ENCODE measurements at regions not wholly inside any gene's neighbourhood (a gene's known extent, or its start where the extent isn't known, plus 50 kb on each side); places are given as distances from the start of the nearest gene placed in this dataset.
A peak's percentile ranks its signal among the peaks of the same experiment; 100 is the strongest.

DNA sequence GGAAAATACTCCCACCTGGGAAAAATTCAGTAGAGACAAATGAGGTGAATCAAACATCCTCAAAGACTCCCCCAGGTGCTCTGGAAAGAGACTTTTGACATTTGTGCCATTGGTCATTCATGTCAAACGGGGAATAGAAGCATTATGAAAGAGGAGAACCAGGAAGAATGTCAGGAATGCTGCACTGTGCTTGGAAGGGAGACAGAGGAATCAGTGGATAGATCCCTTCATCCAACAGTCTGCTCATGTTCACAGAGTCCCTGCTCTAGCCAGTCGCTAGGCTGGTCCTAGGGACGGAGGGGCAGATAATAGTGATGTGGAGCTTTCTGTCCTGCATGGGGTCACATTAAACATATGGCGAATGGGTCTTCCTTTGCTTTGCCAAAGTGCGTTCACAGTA, 384.4 kb downstream of the FGF9 start:
- Mint-ChIP-seq H3K4me1 (peaks cover 16% of the 10 kb centered on the region), H3K9me3 (peaks cover 4% of the 10 kb centered on the region), H3K4me3 (no peak overlapping the region), H3K27ac (no peak overlapping the region), H3K27me3 (ENCODE audit: insufficient read depth, low read depth, poor library complexity) (no peaks in the 10 kb centered on the region), H3K36me3 (ENCODE audit: low read depth) (no peaks in the 10 kb centered on the region; the same call in 2 of the 3 replicates)
- Histone ChIP-seq H4K20me1 (replicated peaks; ENCODE audit: insufficient read depth) (no peaks in the 10 kb centered on the region; the same call in none of the 2 replicates), H3K9me2 (ENCODE audit: insufficient read depth) (peaks cover 12% of the 10 kb centered on the region), H3K4me2 (peak overlapping the region; percentile 39; the same call in 1 of the 2 replicates), H3K4me1 (ENCODE audit: insufficient read depth) (peaks cover 4% of the 10 kb centered on the region; the same call in 1 of the 2 replicates), H3K36me3 (ENCODE audit: insufficient read depth) (no peaks in the 10 kb centered on the region), H3K27me3 (ENCODE audit: insufficient read depth) (no peaks in the 10 kb centered on the region), H3F3A (replicated peaks; ENCODE audit: low read depth) (no peaks in the 10 kb centered on the region), H2AFZ (no peak overlapping the region), H3K79me2 (replicated peaks; ENCODE audit: insufficient read depth) (peaks cover 42% of the 10 kb centered on the region), H3K27ac (ENCODE audit: low read depth) (no peak overlapping the region), H3K4me3 (no peak overlapping the region)
- TF ChIP-seq CREB1 (CRISPR knock-in tag; IDR thresholded peaks at IDR 0.05; ENCODE audit: low read depth) (no peak), STAT1 (IDR thresholded peaks at IDR 0.05; ENCODE audit: unreplicated experiment) (no peak), POLR2AphosphoS5 (IDR thresholded peaks at IDR 0.05; ENCODE audit: low read depth) (no peak), ZNF331 (CRISPR knock-in tag; IDR thresholded peaks at IDR 0.05; ENCODE audit: low read depth) (no peak), NANOG (IDR thresholded peaks at IDR 0.05; ENCODE audit: borderline replicate concordance) (no peak), EZH2 (IDR thresholded peaks at IDR 0.05; ENCODE audit: low read depth, unreplicated experiment) (no peak), JUNB (IDR thresholded peaks at IDR 0.05; ENCODE audit: unreplicated experiment) (no peak), EZH2phosphoT487 (IDR thresholded peaks at IDR 0.05; ENCODE audit: unreplicated experiment) (no peak), ZNF114 (CRISPR knock-in tag; IDR thresholded peaks at IDR 0.05) (no peak)
- TF ChIP-seq, protein P1, sequence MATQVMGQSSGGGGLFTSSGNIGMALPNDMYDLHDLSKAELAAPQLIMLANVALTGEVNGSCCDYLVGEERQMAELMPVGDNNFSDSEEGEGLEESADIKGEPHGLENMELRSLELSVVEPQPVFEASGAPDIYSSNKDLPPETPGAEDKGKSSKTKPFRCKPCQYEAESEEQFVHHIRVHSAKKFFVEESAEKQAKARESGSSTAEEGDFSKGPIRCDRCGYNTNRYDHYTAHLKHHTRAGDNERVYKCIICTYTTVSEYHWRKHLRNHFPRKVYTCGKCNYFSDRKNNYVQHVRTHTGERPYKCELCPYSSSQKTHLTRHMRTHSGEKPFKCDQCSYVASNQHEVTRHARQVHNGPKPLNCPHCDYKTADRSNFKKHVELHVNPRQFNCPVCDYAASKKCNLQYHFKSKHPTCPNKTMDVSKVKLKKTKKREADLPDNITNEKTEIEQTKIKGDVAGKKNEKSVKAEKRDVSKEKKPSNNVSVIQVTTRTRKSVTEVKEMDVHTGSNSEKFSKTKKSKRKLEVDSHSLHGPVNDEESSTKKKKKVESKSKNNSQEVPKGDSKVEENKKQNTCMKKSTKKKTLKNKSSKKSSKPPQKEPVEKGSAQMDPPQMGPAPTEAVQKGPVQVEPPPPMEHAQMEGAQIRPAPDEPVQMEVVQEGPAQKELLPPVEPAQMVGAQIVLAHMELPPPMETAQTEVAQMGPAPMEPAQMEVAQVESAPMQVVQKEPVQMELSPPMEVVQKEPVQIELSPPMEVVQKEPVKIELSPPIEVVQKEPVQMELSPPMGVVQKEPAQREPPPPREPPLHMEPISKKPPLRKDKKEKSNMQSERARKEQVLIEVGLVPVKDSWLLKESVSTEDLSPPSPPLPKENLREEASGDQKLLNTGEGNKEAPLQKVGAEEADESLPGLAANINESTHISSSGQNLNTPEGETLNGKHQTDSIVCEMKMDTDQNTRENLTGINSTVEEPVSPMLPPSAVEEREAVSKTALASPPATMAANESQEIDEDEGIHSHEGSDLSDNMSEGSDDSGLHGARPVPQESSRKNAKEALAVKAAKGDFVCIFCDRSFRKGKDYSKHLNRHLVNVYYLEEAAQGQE (IDR thresholded peaks at IDR 0.05; ENCODE audit: unreplicated experiment), result no peak
- TF ChIP-seq, protein P2, sequence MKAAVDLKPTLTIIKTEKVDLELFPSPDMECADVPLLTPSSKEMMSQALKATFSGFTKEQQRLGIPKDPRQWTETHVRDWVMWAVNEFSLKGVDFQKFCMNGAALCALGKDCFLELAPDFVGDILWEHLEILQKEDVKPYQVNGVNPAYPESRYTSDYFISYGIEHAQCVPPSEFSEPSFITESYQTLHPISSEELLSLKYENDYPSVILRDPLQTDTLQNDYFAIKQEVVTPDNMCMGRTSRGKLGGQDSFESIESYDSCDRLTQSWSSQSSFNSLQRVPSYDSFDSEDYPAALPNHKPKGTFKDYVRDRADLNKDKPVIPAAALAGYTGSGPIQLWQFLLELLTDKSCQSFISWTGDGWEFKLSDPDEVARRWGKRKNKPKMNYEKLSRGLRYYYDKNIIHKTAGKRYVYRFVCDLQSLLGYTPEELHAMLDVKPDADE (IDR thresholded peaks at IDR 0.05), result no peak
- TF ChIP-seq, protein P3, sequence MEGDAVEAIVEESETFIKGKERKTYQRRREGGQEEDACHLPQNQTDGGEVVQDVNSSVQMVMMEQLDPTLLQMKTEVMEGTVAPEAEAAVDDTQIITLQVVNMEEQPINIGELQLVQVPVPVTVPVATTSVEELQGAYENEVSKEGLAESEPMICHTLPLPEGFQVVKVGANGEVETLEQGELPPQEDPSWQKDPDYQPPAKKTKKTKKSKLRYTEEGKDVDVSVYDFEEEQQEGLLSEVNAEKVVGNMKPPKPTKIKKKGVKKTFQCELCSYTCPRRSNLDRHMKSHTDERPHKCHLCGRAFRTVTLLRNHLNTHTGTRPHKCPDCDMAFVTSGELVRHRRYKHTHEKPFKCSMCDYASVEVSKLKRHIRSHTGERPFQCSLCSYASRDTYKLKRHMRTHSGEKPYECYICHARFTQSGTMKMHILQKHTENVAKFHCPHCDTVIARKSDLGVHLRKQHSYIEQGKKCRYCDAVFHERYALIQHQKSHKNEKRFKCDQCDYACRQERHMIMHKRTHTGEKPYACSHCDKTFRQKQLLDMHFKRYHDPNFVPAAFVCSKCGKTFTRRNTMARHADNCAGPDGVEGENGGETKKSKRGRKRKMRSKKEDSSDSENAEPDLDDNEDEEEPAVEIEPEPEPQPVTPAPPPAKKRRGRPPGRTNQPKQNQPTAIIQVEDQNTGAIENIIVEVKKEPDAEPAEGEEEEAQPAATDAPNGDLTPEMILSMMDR (conservative IDR thresholded peaks at IDR 0.05; ENCODE audit: low read depth in 2 of 2), result no peak
- TF ChIP-seq, protein P4, sequence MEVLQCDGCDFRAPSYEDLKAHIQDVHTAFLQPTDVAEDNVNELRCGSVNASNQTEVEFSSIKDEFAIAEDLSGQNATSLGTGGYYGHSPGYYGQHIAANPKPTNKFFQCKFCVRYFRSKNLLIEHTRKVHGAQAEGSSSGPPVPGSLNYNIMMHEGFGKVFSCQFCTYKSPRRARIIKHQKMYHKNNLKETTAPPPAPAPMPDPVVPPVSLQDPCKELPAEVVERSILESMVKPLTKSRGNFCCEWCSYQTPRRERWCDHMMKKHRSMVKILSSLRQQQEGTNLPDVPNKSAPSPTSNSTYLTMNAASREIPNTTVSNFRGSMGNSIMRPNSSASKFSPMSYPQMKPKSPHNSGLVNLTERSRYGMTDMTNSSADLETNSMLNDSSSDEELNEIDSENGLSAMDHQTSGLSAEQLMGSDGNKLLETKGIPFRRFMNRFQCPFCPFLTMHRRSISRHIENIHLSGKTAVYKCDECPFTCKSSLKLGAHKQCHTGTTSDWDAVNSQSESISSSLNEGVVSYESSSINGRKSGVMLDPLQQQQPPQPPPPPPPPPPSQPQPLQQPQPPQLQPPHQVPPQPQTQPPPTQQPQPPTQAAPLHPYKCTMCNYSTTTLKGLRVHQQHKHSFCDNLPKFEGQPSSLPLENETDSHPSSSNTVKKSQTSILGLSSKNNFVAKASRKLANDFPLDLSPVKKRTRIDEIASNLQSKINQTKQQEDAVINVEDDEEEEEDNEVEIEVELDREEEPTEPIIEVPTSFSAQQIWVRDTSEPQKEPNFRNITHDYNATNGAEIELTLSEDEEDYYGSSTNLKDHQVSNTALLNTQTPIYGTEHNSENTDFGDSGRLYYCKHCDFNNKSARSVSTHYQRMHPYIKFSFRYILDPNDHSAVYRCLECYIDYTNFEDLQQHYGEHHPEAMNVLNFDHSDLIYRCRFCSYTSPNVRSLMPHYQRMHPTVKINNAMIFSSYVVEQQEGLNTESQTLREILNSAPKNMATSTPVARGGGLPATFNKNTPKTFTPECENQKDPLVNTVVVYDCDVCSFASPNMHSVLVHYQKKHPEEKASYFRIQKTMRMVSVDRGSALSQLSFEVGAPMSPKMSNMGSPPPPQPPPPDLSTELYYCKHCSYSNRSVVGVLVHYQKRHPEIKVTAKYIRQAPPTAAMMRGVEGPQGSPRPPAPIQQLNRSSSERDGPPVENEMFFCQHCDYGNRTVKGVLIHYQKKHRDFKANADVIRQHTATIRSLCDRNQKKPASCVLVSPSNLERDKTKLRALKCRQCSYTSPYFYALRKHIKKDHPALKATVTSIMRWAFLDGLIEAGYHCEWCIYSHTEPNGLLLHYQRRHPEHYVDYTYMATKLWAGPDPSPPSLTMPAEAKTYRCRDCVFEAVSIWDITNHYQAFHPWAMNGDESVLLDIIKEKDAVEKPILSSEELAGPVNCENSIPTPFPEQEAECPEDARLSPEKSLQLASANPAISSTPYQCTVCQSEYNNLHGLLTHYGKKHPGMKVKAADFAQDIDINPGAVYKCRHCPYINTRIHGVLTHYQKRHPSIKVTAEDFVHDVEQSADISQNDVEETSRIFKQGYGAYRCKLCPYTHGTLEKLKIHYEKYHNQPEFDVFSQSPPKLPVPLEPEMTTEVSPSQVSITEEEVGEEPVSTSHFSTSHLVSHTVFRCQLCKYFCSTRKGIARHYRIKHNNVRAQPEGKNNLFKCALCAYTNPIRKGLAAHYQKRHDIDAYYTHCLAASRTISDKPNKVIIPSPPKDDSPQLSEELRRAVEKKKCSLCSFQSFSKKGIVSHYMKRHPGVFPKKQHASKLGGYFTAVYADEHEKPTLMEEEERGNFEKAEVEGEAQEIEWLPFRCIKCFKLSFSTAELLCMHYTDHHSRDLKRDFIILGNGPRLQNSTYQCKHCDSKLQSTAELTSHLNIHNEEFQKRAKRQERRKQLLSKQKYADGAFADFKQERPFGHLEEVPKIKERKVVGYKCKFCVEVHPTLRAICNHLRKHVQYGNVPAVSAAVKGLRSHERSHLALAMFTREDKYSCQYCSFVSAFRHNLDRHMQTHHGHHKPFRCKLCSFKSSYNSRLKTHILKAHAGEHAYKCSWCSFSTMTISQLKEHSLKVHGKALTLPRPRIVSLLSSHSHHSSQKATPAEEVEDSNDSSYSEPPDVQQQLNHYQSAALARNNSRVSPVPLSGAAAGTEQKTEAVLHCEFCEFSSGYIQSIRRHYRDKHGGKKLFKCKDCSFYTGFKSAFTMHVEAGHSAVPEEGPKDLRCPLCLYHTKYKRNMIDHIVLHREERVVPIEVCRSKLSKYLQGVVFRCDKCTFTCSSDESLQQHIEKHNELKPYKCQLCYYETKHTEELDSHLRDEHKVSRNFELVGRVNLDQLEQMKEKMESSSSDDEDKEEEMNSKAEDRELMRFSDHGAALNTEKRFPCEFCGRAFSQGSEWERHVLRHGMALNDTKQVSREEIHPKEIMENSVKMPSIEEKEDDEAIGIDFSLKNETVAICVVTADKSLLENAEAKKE (CRISPR knock-in tag; IDR thresholded peaks at IDR 0.05), result no peak
- peak; percentile 43 for DNase-seq (ENCODE audit: low spot score)
- ATAC-seq, result peak; percentile 42; the same call in 2 of the 3 replicates

Measured in GM23338 (cell line).